H9 (cell line): ENCODE measurements at regions not wholly inside any gene's neighbourhood (a gene's known extent, or its start where the extent isn't known, plus 50 kb on each side); places are given as distances from the start of the nearest gene placed in this dataset.

Experiments
- DNase-seq: peaks from one replicate; pipeline ENCODE4 v3.0.0-alpha.2; 2017
- H2AFZ ChIP-seq: one replicate; pipeline ENCODE4 v1.6.1; 2013; ENCODE audit warnings: mild to moderate bottlenecking, low read length, control low read depth, moderate library complexity
- H2AK5ac ChIP-seq: 2 replicates; pipeline ENCODE4 v1.6.1; 2013; ENCODE audit warnings: low read length, control low read depth, mixed read lengths; ENCODE audit not compliant: insufficient read length
- H2BK120ac ChIP-seq: one replicate; pipeline ENCODE4 v1.6.1; 2013; ENCODE audit warnings: low read depth, mild to moderate bottlenecking, low read length, control low read depth, inconsistent platforms; ENCODE audit not compliant: poor library complexity, severe bottlenecking
- H2BK12ac ChIP-seq: 2 replicates; pipeline ENCODE4 v1.6.1; 2013; ENCODE audit warnings: low read length, control low read depth, mixed read lengths, low read depth; ENCODE audit not compliant: insufficient read length
- H2BK15ac ChIP-seq: 2 replicates; pipeline ENCODE4 v1.6.1; 2013; ENCODE audit warnings: low read depth, low read length, control low read depth
- H2BK20ac ChIP-seq: one replicate; pipeline ENCODE4 v1.6.1; 2013; ENCODE audit warnings: low read depth, mild to moderate bottlenecking, low read length, control low read depth, inconsistent platforms; ENCODE audit not compliant: poor library complexity, severe bottlenecking
- H2BK5ac ChIP-seq: 2 replicates; pipeline ENCODE4 v1.6.1; 2013; ENCODE audit warnings: low read length, control low read depth, mixed read lengths; ENCODE audit not compliant: insufficient read length
- H3K14ac ChIP-seq: 2 replicates; pipeline ENCODE4 v1.6.1; 2013; ENCODE audit warnings: low read length, control low read depth; ENCODE audit not compliant: insufficient read depth
- H3K18ac ChIP-seq: 2 replicates; pipeline ENCODE4 v1.6.1; 2013; ENCODE audit warnings: low read depth, mild to moderate bottlenecking, mixed read lengths, low read length, control low read depth; ENCODE audit not compliant: insufficient read length
- H3K23ac ChIP-seq: 2 replicates; pipeline ENCODE4 v1.6.1; 2013; ENCODE audit warnings: low read length, control low read depth, mixed read lengths, low read depth; ENCODE audit not compliant: insufficient read length
- H3K23me2 ChIP-seq: 2 replicates; pipeline ENCODE4 v1.6.1; 2013; ENCODE audit warnings: low read depth, mild to moderate bottlenecking, mixed read lengths, low read length, control low read depth; ENCODE audit not compliant: insufficient read length, poor library complexity, severe bottlenecking
- H3K27ac ChIP-seq: 2 replicates; pipeline ENCODE4 v1.5.1; 2013; ENCODE audit warnings: low read length, control low read depth, mixed read lengths, low read depth; ENCODE audit not compliant: insufficient read length
- H3K27me3 ChIP-seq: 2 replicates; pipeline ENCODE4 v1.6.1; 2013; ENCODE audit warnings: low read length, control low read depth, inconsistent platforms; ENCODE audit not compliant: insufficient read depth
- H3K4ac ChIP-seq: 2 replicates; pipeline ENCODE4 v1.6.1; 2013; ENCODE audit warnings: low read depth, mild to moderate bottlenecking, control low read depth, inconsistent platforms, low read length, moderate library complexity
- H3K4me1 ChIP-seq: 2 replicates; pipeline ENCODE4 v1.6.1; 2013; ENCODE audit warnings: low read length, control low read depth, inconsistent platforms; ENCODE audit not compliant: insufficient read depth
- H3K4me2 ChIP-seq: 2 replicates; pipeline ENCODE4 v1.6.1; 2013; ENCODE audit warnings: low read length, control low read depth, mixed read lengths; ENCODE audit not compliant: insufficient read length, insufficient read depth
- H3K56ac ChIP-seq: 2 replicates; pipeline ENCODE4 v1.6.1; 2013; ENCODE audit warnings: low read depth, mild to moderate bottlenecking, mixed read lengths, low read length, control low read depth; ENCODE audit not compliant: insufficient read length
- H3K79me1 ChIP-seq: 2 replicates; pipeline ENCODE4 v1.6.1; 2013; ENCODE audit warnings: low read depth, mild to moderate bottlenecking, moderate library complexity, low read length, control low read depth, inconsistent platforms; ENCODE audit not compliant: insufficient read depth, poor library complexity, severe bottlenecking
- H3K79me2 ChIP-seq: 2 replicates; pipeline ENCODE4 v1.6.1; 2013; ENCODE audit warnings: low read length, control low read depth, inconsistent platforms; ENCODE audit not compliant: insufficient read depth
- H3K9ac ChIP-seq: 2 replicates; pipeline ENCODE4 v1.6.1; 2013; ENCODE audit warnings: low read length, control low read depth, mixed read lengths; ENCODE audit not compliant: insufficient read length; ENCODE audit errors: extremely low read depth
- H3K9me3 ChIP-seq: one replicate; pipeline ENCODE4 v1.6.1; 2013; ENCODE audit warnings: low read depth, low read length, inconsistent platforms; ENCODE audit not compliant: control insufficient read depth
- H3T11ph ChIP-seq: one replicate; pipeline ENCODE4 v1.6.1; 2013; ENCODE audit warnings: mild to moderate bottlenecking, low read length, control low read depth, inconsistent platforms
- H4K20me1 ChIP-seq: one replicate; pipeline ENCODE4 v1.6.1; 2013; ENCODE audit not compliant: control insufficient read depth, insufficient read length, insufficient read depth
- H4K5ac ChIP-seq: 2 replicates; pipeline ENCODE4 v1.6.1; 2013; ENCODE audit warnings: low read depth, mild to moderate bottlenecking, mixed read lengths, low read length, control low read depth; ENCODE audit not compliant: insufficient read length
- H4K8ac ChIP-seq: replicated peaks from 2 replicates; pipeline ENCODE4 v1.6.1; 2013; ENCODE audit warnings: low read length, control low read depth, mixed read lengths, low read depth; ENCODE audit not compliant: insufficient read length
- H4K91ac ChIP-seq: 2 replicates; pipeline ENCODE4 v1.6.1; 2013; ENCODE audit warnings: low read depth, mild to moderate bottlenecking, moderate library complexity, mixed read lengths, low read length, control low read depth; ENCODE audit not compliant: insufficient read length
- H3K27ac Mint-ChIP-seq, 3 experiments: 2 replicates in 2 of 3; 3 replicates in 1 of 3; pipeline ENCODE4 v1.8.0; 2020 to 2021; ENCODE audit warnings: mixed read lengths in 3 of 3, mild to moderate bottlenecking in 1 of 3, moderate library complexity in 1 of 3
- H3K27me3 Mint-ChIP-seq: 2 replicates; pipeline ENCODE4 v1.8.0; 2021; ENCODE audit warnings: low read depth, mild to moderate bottlenecking, moderate library complexity, mixed read lengths
- H3K36me3 Mint-ChIP-seq, 3 experiments: 2 replicates in 2 of 3; 3 replicates in 1 of 3; pipeline ENCODE4 v1.8.0; 2020 to 2021; ENCODE audit warnings: low read depth in 3 of 3, mixed read lengths in 3 of 3; ENCODE audit not compliant: insufficient read depth in 1 of 3
- H3K4me1 Mint-ChIP-seq, 2 experiments: 2 replicates each; pipeline ENCODE4 v1.8.0; 2020; ENCODE audit warnings: mixed read lengths in 2 of 2
- H3K4me3 Mint-ChIP-seq, 2 experiments: 2 replicates in 1 of 2; 3 replicates in 1 of 2; pipeline ENCODE4 v1.8.0; 2020 to 2021; ENCODE audit warnings: mild to moderate bottlenecking in 2 of 2, mixed read lengths in 2 of 2, moderate library complexity in 1 of 2
- H3K9me3 Mint-ChIP-seq, 2 experiments: 2 replicates in 1 of 2; 3 replicates in 1 of 2; pipeline ENCODE4 v1.8.0; 2020; ENCODE audit warnings: mild to moderate bottlenecking in 2 of 2, mixed read lengths in 2 of 2, moderate library complexity in 1 of 2
- WGBS: extraction: QIAGEN DNeasy Blood & Tissue Kit; methylation state at CpG from one replicate; pipeline ENCODE4 v1.1.7; 2013; ENCODE audit warnings: missing lambda C conversion rate, low lambda C conversion rate, mixed read lengths; ENCODE audit not compliant: insufficient read length; ENCODE audit errors: extremely low coverage; 5-methylcytosine and 5-hydroxymethylcytosine counted together
- TF ChIP-seq, protein P1 (sequence below): fragments of 200-600 bp; sonication (generic); conservative IDR thresholded peaks from 3 replicates; pipeline ENCODE4 v1.8.0; 2021; ENCODE audit warnings: antibody characterized with exemption, mild to moderate bottlenecking

DNA sequence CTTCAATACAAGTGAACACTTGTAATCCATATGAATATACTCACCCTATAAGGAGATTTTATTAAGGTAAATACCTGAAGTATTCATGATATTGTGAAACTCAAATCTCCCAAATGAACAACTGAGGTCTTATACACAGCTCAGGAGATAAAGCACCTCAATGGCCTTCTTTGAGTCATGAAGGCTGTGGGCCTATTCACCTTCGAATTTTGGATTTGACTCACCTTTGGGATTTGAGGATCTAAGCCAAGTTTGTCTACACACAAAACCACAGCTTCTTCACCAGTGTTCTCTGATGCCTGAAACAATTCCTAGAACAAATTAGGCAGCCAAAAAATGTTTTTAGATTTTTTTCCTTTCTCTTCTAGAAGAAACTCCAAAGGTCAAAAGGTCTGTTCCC, 194.1 kb downstream of the NUAK1 start:
- Mint-ChIP-seq H3K27me3 (no peaks in the 10 kb centered on the region), H3K4me3 (no peak overlapping the region), H3K27ac (no peak overlapping the region), H3K9me3 (no peaks in the 10 kb centered on the region; a peak in 2 of 5 replicates), H3K36me3 (peaks cover 0 to 4% (median 1%) of the 10 kb centered on the region in 3 experiments; a peak in 2 of 7 replicates), H3K4me1 (peaks cover 2 to 11% of the 10 kb centered on the region in 2 experiments; a peak in 1 of 4 replicates)
- Histone ChIP-seq H4K8ac (no peak overlapping the region), H2BK120ac (no peak overlapping the region), H2BK12ac (no peak overlapping the region), H3K79me2 (no peaks in the 10 kb centered on the region), H3K56ac (no peak overlapping the region), H2BK20ac (no peak overlapping the region), H3K23ac (no peak overlapping the region), H3K27me3 (no peaks in the 10 kb centered on the region), H3K4ac (no peak overlapping the region), H3K9ac (no peak overlapping the region), H3K4me1 (no peaks in the 10 kb centered on the region), H2AK5ac (no peak overlapping the region), H3K18ac (no peak overlapping the region), H4K5ac (no peak overlapping the region), H3K79me1 (no peaks in the 10 kb centered on the region), H3K4me2 (no peak overlapping the region), H3T11ph (no peak overlapping the region), H2BK5ac (no peak overlapping the region), H3K23me2 (no peaks in the 10 kb centered on the region), H4K91ac (no peak overlapping the region), H4K20me1 (no peaks in the 10 kb centered on the region), H3K27ac (no peak overlapping the region), H3K9me3 (no peaks in the 10 kb centered on the region), H2BK15ac (no peak overlapping the region), H3K14ac (no peak overlapping the region), H2AFZ (no peak overlapping the region)
- no peak for DNase-seq
- TF ChIP-seq, protein P1, sequence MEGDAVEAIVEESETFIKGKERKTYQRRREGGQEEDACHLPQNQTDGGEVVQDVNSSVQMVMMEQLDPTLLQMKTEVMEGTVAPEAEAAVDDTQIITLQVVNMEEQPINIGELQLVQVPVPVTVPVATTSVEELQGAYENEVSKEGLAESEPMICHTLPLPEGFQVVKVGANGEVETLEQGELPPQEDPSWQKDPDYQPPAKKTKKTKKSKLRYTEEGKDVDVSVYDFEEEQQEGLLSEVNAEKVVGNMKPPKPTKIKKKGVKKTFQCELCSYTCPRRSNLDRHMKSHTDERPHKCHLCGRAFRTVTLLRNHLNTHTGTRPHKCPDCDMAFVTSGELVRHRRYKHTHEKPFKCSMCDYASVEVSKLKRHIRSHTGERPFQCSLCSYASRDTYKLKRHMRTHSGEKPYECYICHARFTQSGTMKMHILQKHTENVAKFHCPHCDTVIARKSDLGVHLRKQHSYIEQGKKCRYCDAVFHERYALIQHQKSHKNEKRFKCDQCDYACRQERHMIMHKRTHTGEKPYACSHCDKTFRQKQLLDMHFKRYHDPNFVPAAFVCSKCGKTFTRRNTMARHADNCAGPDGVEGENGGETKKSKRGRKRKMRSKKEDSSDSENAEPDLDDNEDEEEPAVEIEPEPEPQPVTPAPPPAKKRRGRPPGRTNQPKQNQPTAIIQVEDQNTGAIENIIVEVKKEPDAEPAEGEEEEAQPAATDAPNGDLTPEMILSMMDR: no peak
- no CpG with 5 or more reads among the region's 1 CpG for WGBS
